Left kidney (tissue), 1 donor: ENCODE measurements at regions not wholly inside any gene's neighbourhood (a gene's known extent, or its start where the extent isn't known, plus 50 kb on each side); places are given as distances from the start of the nearest gene placed in this dataset.
"Not testable (repeated sequence)": the region's sequence is repeated elsewhere in the genome, so short reads cannot be mapped to it uniquely, and the experiment has no call there.

Experiments
- DNase-seq: peaks from one replicate; pipeline ENCODE4 v3.0.0-alpha.2; 2013

- DNase-seq = not testable (repeated sequence)
Measured at GRCh38 chr2:242111954-242112353, 242.4 kb downstream of the RTP5 start.

- DNase-seq = not testable (repeated sequence)
Measured at GRCh38 chr2:242113492-242113891, 244.0 kb downstream of the RTP5 start.

GRCh38 chr2:242116676-242117075, 247.1 kb downstream of the RTP5 start:
- not testable (repeated sequence) for DNase-seq

- not testable (repeated sequence) for DNase-seq
Measured at GRCh38 chr2:242117305-242117704, 247.8 kb downstream of the RTP5 start.

GRCh38 chr2:242119682-242120081, 250.2 kb downstream of the RTP5 start:
- not testable (repeated sequence) for DNase-seq

GRCh38 chr2:242130682-242131081, 261.2 kb downstream of the RTP5 start:
- DNase-seq = not testable (repeated sequence)

GRCh38 chr2:242159921-242160320, 290.4 kb downstream of the RTP5 start:
- not testable (repeated sequence) for DNase-seq

GRCh38 chr2:242165115-242165514, 295.6 kb downstream of the RTP5 start:
- not testable (repeated sequence) for DNase-seq

- DNase-seq = not testable (repeated sequence)
Measured at GRCh38 chr2:242171290-242171689, 301.8 kb downstream of the RTP5 start.
